Transverse colon (tissue), 4 donors: ENCODE measurements at regions not wholly inside any gene's neighbourhood (a gene's known extent, or its start where the extent isn't known, plus 50 kb on each side); places are given as distances from the start of the nearest gene placed in this dataset.

ENCODE experiments used
- EP300 ChIP-seq: sonication (generic); formaldehyde crosslinking; IDR thresholded peaks from one replicate; pipeline ENCODE4 v1.6.1; 2017; ENCODE audit warnings: antibody characterized with exemption, low read depth
- POLR2A ChIP-seq: fragments of 450-650 bp; IDR thresholded peaks from one replicate; pipeline ENCODE4 v1.6.1; 2016; ENCODE audit warnings: antibody characterized with exemption, mild to moderate bottlenecking, moderate library complexity
- POLR2AphosphoS5 ChIP-seq, 3 donors: sonication (generic); formaldehyde crosslinking; IDR thresholded peaks; one replicate each; pipeline ENCODE4 v1.6.1; 2016; ENCODE audit warnings: antibody characterized with exemption in 3 of 3
- TF ChIP-seq, protein P1 (sequence below), 5 experiments: fragments of 200-600 bp in 3 of 5; fragments of 450-650 bp in 2 of 5; sonication (generic) in 3 of 5; IDR thresholded peaks; 1 replicate in 2 of 5; 2 replicates in 3 of 5; pipeline ENCODE4 v1.5.1; 2016 to 2017; ENCODE audit warnings: antibody characterized with exemption in 5 of 5, inconsistent platforms in 3 of 5, mild to moderate bottlenecking in 2 of 5, moderate library complexity in 1 of 5

DNA sequence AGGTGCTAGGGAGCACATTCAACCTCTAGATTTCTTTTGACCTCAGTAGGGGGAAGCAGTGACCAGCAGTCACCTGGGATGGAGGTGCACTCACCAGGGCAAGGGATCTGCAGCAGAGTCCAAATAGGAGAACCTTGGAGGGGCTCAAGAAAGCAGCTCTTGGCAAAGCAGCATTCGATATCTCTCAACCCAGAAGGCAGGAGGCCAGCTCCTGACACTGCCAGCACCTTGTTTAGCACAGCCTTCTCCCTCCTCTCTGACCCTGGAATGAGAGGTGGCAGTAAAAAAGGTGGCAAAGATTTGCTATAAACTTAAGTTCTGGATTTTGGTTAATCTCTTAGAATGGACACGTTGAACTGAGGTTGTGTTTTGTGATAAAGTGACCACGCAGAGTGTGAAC, 107.9 kb downstream of the AQP9 start:
- TF ChIP-seq, protein P1, sequence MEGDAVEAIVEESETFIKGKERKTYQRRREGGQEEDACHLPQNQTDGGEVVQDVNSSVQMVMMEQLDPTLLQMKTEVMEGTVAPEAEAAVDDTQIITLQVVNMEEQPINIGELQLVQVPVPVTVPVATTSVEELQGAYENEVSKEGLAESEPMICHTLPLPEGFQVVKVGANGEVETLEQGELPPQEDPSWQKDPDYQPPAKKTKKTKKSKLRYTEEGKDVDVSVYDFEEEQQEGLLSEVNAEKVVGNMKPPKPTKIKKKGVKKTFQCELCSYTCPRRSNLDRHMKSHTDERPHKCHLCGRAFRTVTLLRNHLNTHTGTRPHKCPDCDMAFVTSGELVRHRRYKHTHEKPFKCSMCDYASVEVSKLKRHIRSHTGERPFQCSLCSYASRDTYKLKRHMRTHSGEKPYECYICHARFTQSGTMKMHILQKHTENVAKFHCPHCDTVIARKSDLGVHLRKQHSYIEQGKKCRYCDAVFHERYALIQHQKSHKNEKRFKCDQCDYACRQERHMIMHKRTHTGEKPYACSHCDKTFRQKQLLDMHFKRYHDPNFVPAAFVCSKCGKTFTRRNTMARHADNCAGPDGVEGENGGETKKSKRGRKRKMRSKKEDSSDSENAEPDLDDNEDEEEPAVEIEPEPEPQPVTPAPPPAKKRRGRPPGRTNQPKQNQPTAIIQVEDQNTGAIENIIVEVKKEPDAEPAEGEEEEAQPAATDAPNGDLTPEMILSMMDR (IDR thresholded peaks at IDR 0.05): no peak
- no peak for TF ChIP-seq POLR2AphosphoS5 (IDR thresholded peaks at IDR 0.05)
- TF ChIP-seq POLR2A: no peak
- TF ChIP-seq EP300: no peak
